T-helper 2 cell (primary cell): ENCODE measurements at regions not wholly inside any gene's neighbourhood (a gene's known extent, or its start where the extent isn't known, plus 50 kb on each side); places are given as distances from the start of the nearest gene placed in this dataset.

Experiments used
- DNase-seq, 5 experiments: peaks; one replicate each; pipeline versions ENCODE4 v3.0.0 to v3.0.0-alpha.2; 2012 to 2022

- peak in 1 of 5 experiments; percentile 19 for DNase-seq
Observed at GRCh38 chr12:66066137-66066928, 64.2 kb downstream of the LLPH start.

GRCh38 chr12:66065641-66066136, 64.9 kb downstream of the LLPH start:
- no peak for DNase-seq

- DNase-seq: no peak
Observed at GRCh38 chr12:66065150-66065549, 65.4 kb downstream of the LLPH start.

- no peak for DNase-seq
Observed at GRCh38 chr12:66063916-66064315, 66.6 kb downstream of the LLPH start.

- no peak for DNase-seq
Observed at GRCh38 chr12:66062290-66062625, 68.3 kb downstream of the LLPH start.

- DNase-seq: no peak
Observed at GRCh38 chr12:66061557-66062289, 68.8 kb downstream of the LLPH start.

- DNase-seq: no peak
Observed at GRCh38 chr12:66061076-66061475, 69.5 kb downstream of the LLPH start.

GRCh38 chr12:66060163-66060907, 70.2 kb downstream of the LLPH start:
- no peak for DNase-seq

GRCh38 chr12:66059666-66060065, 70.9 kb downstream of the LLPH start:
- DNase-seq: no peak

GRCh38 chr12:66058554-66058953, 72.0 kb downstream of the LLPH start:
- DNase-seq: no peak

- no peak for DNase-seq
Observed at GRCh38 chr12:66055837-66056319, 74.7 kb downstream of the LLPH start.

- DNase-seq: no peak
Observed at GRCh38 chr12:66052988-66053615, 77.4 kb downstream of the LLPH start.

- no peak for DNase-seq
Observed at GRCh38 chr12:66051361-66051760, 79.2 kb downstream of the LLPH start.

- no peak for DNase-seq
Observed at GRCh38 chr12:66050610-66051009, 79.9 kb downstream of the LLPH start.

- no peak for DNase-seq
Observed at GRCh38 chr12:66050283-66050576, 80.3 kb downstream of the LLPH start.

GRCh38 chr12:66049538-66050282, 80.8 kb downstream of the LLPH start:
- no peak for DNase-seq

GRCh38 chr12:66048835-66049537, 81.6 kb downstream of the LLPH start:
- no peak for DNase-seq

- DNase-seq: no peak
Observed at GRCh38 chr12:66048218-66048834, 82.2 kb downstream of the LLPH start.

GRCh38 chr12:66047411-66048021, 83.0 kb downstream of the LLPH start:
- no peak for DNase-seq

GRCh38 chr12:66045506-66045905, 85.0 kb downstream of the LLPH start:
- no peak for DNase-seq

- DNase-seq: no peak
Observed at GRCh38 chr12:66044731-66045130, 85.8 kb downstream of the LLPH start.
